ENCODE measurements at regions not wholly inside any gene's neighbourhood (a gene's known extent, or its start where the extent isn't known, plus 50 kb on each side); places are given as distances from the start of the nearest gene placed in this dataset.

- POLR2A ChIA-PET = no interaction called here
Measured at GRCh38 chr6:120211955-120212792, 862.6 kb upstream of the MAN1A1 start.

GRCh38 chr6:120202878-120203277, 853.3 kb upstream of the MAN1A1 start:
- Histone ChIP-seq H3K36me3 (ENCODE audit: control insufficient read depth in 2 of 2, insufficient read depth in 1 of 2, low read length in 2 of 2) (no peaks in the 10 kb centered on the region), H3K9me3 (ENCODE audit: control insufficient read depth, insufficient read depth, low read depth, low read length) (no peaks in the 10 kb centered on the region), H3K4me3 (ENCODE audit: low read depth, low read length) (no peak overlapping the region), H3K27ac (ENCODE audit: extremely low read depth, low read depth, low read length) (no peak overlapping the region), H3K4me1 (ENCODE audit: control insufficient read depth, insufficient read depth, low read length) (no peaks in the 10 kb centered on the region)
- CTCF ChIA-PET = no interaction called here
- TF ChIP-seq ZNF555 (tag by site-specific recombination; conservative IDR thresholded peaks at IDR 0.05) (no peak), ZNF791 (tag by site-specific recombination; IDR thresholded peaks at IDR 0.05) (no peak), SP2 (tag by site-specific recombination; IDR thresholded peaks at IDR 0.05) (no peak), GLI4 (tag by site-specific recombination; IDR thresholded peaks at IDR 0.05) (no peak)
- POLR2A ChIA-PET = no interaction called here

More at GRCh38 chr6:120211955-120212792, 862.6 kb upstream of the MAN1A1 start:
- TF ChIP-seq ZNF138 (tag by site-specific recombination; IDR thresholded peaks at IDR 0.05; ENCODE audit: borderline replicate concordance) = no peak
- no peak for TF ChIP-seq ZNF792 (tag by site-specific recombination; IDR thresholded peaks at IDR 0.05)
- TF ChIP-seq ZNF292 (tag by site-specific recombination; IDR thresholded peaks at IDR 0.05; ENCODE audit: borderline replicate concordance, low read depth) = no peak
- TF ChIP-seq ZNF701 (tag by site-specific recombination; IDR thresholded peaks at IDR 0.05) = no peak
- TF ChIP-seq, protein P1, sequence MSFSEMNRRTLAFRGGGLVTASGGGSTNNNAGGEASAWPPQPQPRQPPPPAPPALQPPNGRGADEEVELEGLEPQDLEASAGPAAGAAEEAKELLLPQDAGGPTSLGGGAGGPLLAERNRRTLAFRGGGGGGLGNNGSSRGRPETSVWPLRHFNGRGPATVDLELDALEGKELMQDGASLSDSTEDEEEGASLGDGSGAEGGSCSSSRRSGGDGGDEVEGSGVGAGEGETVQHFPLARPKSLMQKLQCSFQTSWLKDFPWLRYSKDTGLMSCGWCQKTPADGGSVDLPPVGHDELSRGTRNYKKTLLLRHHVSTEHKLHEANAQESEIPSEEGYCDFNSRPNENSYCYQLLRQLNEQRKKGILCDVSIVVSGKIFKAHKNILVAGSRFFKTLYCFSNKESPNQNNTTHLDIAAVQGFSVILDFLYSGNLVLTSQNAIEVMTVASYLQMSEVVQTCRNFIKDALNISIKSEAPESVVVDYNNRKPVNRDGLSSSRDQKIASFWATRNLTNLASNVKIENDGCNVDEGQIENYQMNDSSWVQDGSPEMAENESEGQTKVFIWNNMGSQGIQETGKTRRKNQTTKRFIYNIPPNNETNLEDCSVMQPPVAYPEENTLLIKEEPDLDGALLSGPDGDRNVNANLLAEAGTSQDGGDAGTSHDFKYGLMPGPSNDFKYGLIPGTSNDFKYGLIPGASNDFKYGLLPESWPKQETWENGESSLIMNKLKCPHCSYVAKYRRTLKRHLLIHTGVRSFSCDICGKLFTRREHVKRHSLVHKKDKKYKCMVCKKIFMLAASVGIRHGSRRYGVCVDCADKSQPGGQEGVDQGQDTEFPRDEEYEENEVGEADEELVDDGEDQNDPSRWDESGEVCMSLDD (tag by site-specific recombination; IDR thresholded peaks at IDR 0.05) = no peak
- TF ChIP-seq ZNF658 (tag by site-specific recombination; IDR thresholded peaks at IDR 0.05) = no peak
- Histone ChIP-seq H3K4me1 (ENCODE audit: control insufficient read depth, insufficient read depth, low read length) (peaks cover 3% of the 10 kb centered on the region; the same call in 1 of the 2 replicates), H3K9me3 (ENCODE audit: control insufficient read depth, insufficient read depth, low read depth, low read length) (no peaks in the 10 kb centered on the region), H3K27ac (ENCODE audit: extremely low read depth, low read depth, low read length) (no peak overlapping the region), H3K4me3 (ENCODE audit: low read depth, low read length) (no peak overlapping the region), H3K36me3 (ENCODE audit: control insufficient read depth in 2 of 2, insufficient read depth in 1 of 2, low read length in 2 of 2) (no peaks in the 10 kb centered on the region)
- CTCF ChIA-PET = no interaction called here

DNA sequence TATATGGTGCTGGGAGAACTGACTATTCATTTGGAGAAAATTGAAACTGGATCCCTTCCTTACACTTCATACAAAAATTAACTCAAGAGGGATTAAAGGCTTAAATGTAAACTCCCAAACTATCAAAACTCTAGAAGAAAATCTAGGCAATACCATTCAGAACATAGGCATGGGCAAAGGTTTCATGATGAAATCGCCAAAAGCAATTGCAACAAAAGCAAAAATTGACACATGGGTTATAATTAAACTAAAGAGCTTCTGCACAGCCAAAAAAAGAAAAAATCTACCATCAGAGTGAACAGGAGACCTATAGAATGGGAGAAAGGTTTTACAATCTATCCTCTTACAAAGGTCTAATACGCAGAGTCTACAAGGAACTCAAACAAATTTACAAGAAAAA, 851.3 kb upstream of the MAN1A1 start:
- TF ChIP-seq ZNF132 (tag by site-specific recombination; IDR thresholded peaks at IDR 0.05; ENCODE audit: borderline replicate concordance) (no peak), ZNF560 (tag by site-specific recombination; IDR thresholded peaks at IDR 0.05; ENCODE audit: borderline replicate concordance) (no peak)
- H3K36me3 ChIP-seq (ENCODE audit: control insufficient read depth in 2 of 2, insufficient read depth in 1 of 2, low read length in 2 of 2) = no peaks in the 10 kb centered on the region
- ChIA-PET POLR2A (no interaction called here), CTCF (interaction anchor here (0.5 kb wide), 1 partner anchor 451 kb away, joined by 3 read pairs; no protein-coding TSS in a partner anchor)
- no peaks in the 10 kb centered on the region for H3K4me1 ChIP-seq (ENCODE audit: control insufficient read depth, insufficient read depth, low read length)
- H3K9me3 ChIP-seq (ENCODE audit: control insufficient read depth, insufficient read depth, low read depth, low read length) = no peaks in the 10 kb centered on the region
- H3K27ac ChIP-seq (ENCODE audit: extremely low read depth, low read depth, low read length) = no peak overlapping the region
- H3K4me3 ChIP-seq (ENCODE audit: low read depth, low read length) = no peak overlapping the region

GRCh38 chr6:120198033-120198432, 848.5 kb upstream of the MAN1A1 start:
- CTCF ChIA-PET = interaction anchor here (0.8 kb wide), 1 partner anchor 455 kb away, joined by 4 read pairs; no protein-coding TSS in a partner anchor

More at GRCh38 chr6:120198033-120198432, 848.5 kb upstream of the MAN1A1 start:
- no peak overlapping the region for H3K27ac ChIP-seq (ENCODE audit: extremely low read depth, low read depth, low read length)
- TF ChIP-seq SETDB1 (IDR thresholded peaks at IDR 0.05; ENCODE audit: insufficient read length, low read length) (peak; percentile 32), ZNF157 (tag by site-specific recombination; IDR thresholded peaks at IDR 0.05) (no peak), ZNF555 (tag by site-specific recombination; conservative IDR thresholded peaks at IDR 0.05) (no peak), ZNF558 (tag by site-specific recombination; IDR thresholded peaks at IDR 0.05) (no peak)
- no peaks in the 10 kb centered on the region for H3K9me3 ChIP-seq (ENCODE audit: control insufficient read depth, insufficient read depth, low read depth, low read length)
- H3K4me3 ChIP-seq (ENCODE audit: low read depth, low read length) = no peak overlapping the region
- no peaks in the 10 kb centered on the region for H3K36me3 ChIP-seq (ENCODE audit: control insufficient read depth in 2 of 2, insufficient read depth in 1 of 2, low read length in 2 of 2)
- H3K4me1 ChIP-seq (ENCODE audit: control insufficient read depth, insufficient read depth, low read length) = no peaks in the 10 kb centered on the region
- POLR2A ChIA-PET = no interaction called here

Data from HEK293 (cell line).